ENCODE measurements at regions not wholly inside any gene's neighbourhood (a gene's known extent, or its start where the extent isn't known, plus 50 kb on each side); places are given as distances from the start of the nearest gene placed in this dataset.
"Not testable (repeated sequence)": the region's sequence is repeated elsewhere in the genome, so short reads cannot be mapped to it uniquely, and the experiment has no call there.

GRCh38 chr9:101966691-101967090, 228.2 kb upstream of the GRIN3A start:
- H3K27ac ChIP-seq, result no peak overlapping the region
- no peak for TF ChIP-seq ZFX (IDR thresholded peaks at IDR 0.05)
- TF ChIP-seq CTCF (conservative IDR thresholded peaks at IDR 0.05), result no peak

GRCh38 chr9:101957705-101958104, 219.3 kb upstream of the GRIN3A start:
- no peak for TF ChIP-seq CTCF (conservative IDR thresholded peaks at IDR 0.05)
- TF ChIP-seq ZFX (IDR thresholded peaks at IDR 0.05), result no peak
- peak overlapping the region; percentile 95 for H3K27ac ChIP-seq

GRCh38 chr9:101951598-101951997, 213.2 kb upstream of the GRIN3A start:
- H3K27ac ChIP-seq, result no peak overlapping the region
- TF ChIP-seq CTCF (conservative IDR thresholded peaks at IDR 0.05) (no peak; the same call in 1 of the 2 replicates), ZFX (IDR thresholded peaks at IDR 0.05) (no peak)

- TF ChIP-seq CTCF (conservative IDR thresholded peaks at IDR 0.05), result no peak
- TF ChIP-seq ZFX (IDR thresholded peaks at IDR 0.05), result no peak
- no peak overlapping the region for H3K27ac ChIP-seq
Measured at GRCh38 chr9:101931756-101932155, 193.3 kb upstream of the GRIN3A start.

- TF ChIP-seq CTCF (conservative IDR thresholded peaks at IDR 0.05) (no peak), ZFX (IDR thresholded peaks at IDR 0.05) (no peak)
- no peak overlapping the region for H3K27ac ChIP-seq
Measured at GRCh38 chr9:101930783-101931182, 192.3 kb upstream of the GRIN3A start.

GRCh38 chr9:101925498-101925897, 187.1 kb upstream of the GRIN3A start:
- no peak overlapping the region for H3K27ac ChIP-seq

GRCh38 chr9:101923451-101923850, 185.0 kb upstream of the GRIN3A start:
- TF ChIP-seq ZFX (IDR thresholded peaks at IDR 0.05), result no peak
- TF ChIP-seq CTCF (conservative IDR thresholded peaks at IDR 0.05), result no peak
- no peak overlapping the region for H3K27ac ChIP-seq

More at GRCh38 chr9:101925498-101925897, 187.1 kb upstream of the GRIN3A start:
- TF ChIP-seq CTCF (conservative IDR thresholded peaks at IDR 0.05) (no peak), ZFX (IDR thresholded peaks at IDR 0.05) (no peak)

- not testable (repeated sequence) for H3K27ac ChIP-seq
Measured at GRCh38 chr9:101916948-101917347, 178.5 kb upstream of the GRIN3A start.

Measured in C4-2B (cell line).